GM12875 (cell line): ENCODE measurements at regions not wholly inside any gene's neighbourhood (a gene's known extent, or its start where the extent isn't known, plus 50 kb on each side); places are given as distances from the start of the nearest gene placed in this dataset.

Source experiments
- H3K4me3 ChIP-seq: one replicate; pipeline ENCODE4 v1.5.1; 2011; ENCODE audit warnings: low read depth, low read length, control low read depth
- CTCF ChIP-seq: IDR thresholded peaks from 2 replicates; pipeline ENCODE4 v1.5.1; 2011; ENCODE audit warnings: low read depth, mild to moderate bottlenecking, control low read depth, inconsistent platforms, low read length, moderate library complexity, borderline replicate concordance; ENCODE audit not compliant: insufficient read depth

GRCh38 chr10:123600177-123600576 is 66.0 kb upstream of the GPR26 start:
- H3K4me3 ChIP-seq: no peak overlapping the region
- no peak for TF ChIP-seq CTCF

GRCh38 chr10:123603130-123603529 is 63.0 kb upstream of the GPR26 start:
- no peak for TF ChIP-seq CTCF
- no peak overlapping the region for H3K4me3 ChIP-seq

GRCh38 chr10:123604506-123604905 is 61.6 kb upstream of the GPR26 start:
- TF ChIP-seq CTCF: no peak
- no peak overlapping the region for H3K4me3 ChIP-seq

GRCh38 chr10:123606006-123606405 is 60.1 kb upstream of the GPR26 start:
- no peak overlapping the region for H3K4me3 ChIP-seq
- no peak for TF ChIP-seq CTCF

GRCh38 chr10:123606955-123607354 is 59.2 kb upstream of the GPR26 start:
- no peak for TF ChIP-seq CTCF
- H3K4me3 ChIP-seq: no peak overlapping the region

GRCh38 chr10:123607386-123607785 is 58.8 kb upstream of the GPR26 start:
- no peak for TF ChIP-seq CTCF

GRCh38 chr10:123608047-123608446 is 58.1 kb upstream of the GPR26 start:
- no peak for TF ChIP-seq CTCF

More at GRCh38 chr10:123607386-123607785, 58.8 kb upstream of the GPR26 start:
- H3K4me3 ChIP-seq: no peak overlapping the region

More at GRCh38 chr10:123608047-123608446, 58.1 kb upstream of the GPR26 start:
- no peak overlapping the region for H3K4me3 ChIP-seq
